ENCODE measurements at regions not wholly inside any gene's neighbourhood (a gene's known extent, or its start where the extent isn't known, plus 50 kb on each side); places are given as distances from the start of the nearest gene placed in this dataset.

DNA sequence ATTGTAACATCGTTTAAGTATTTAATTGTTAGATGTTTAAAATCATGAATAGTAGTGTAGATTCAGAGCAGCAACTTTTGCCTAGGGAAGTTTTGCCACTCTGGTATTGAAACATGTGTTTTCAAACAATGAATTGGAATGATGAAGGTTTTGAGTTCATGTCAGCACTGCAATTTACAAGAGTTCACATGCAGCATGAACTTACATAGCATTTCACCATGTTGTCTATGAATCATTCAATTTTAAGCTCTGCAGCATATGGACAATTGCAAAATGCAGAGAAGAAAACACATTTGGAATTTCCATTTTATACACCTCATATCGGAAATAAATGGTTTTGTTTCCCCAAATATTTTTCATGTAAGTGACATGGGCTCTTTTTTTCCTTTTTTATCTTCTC, 170.7 kb upstream of the CDKN3 start:
- Histone ChIP-seq H3K36me3 (no peaks in the 10 kb centered on the region), H3K4me1 (no peaks in the 10 kb centered on the region), H3K4me3 (no peak overlapping the region), H3K27me3 (no peaks in the 10 kb centered on the region), H3K27ac (no peak overlapping the region), H3K9me3 (no peaks in the 10 kb centered on the region)
- DNase-seq (ENCODE audit: low spot score in 2 of 2): no peak
- intact Hi-C loops (cut with DNase I): no loop called here
- TF ChIP-seq, protein P1, sequence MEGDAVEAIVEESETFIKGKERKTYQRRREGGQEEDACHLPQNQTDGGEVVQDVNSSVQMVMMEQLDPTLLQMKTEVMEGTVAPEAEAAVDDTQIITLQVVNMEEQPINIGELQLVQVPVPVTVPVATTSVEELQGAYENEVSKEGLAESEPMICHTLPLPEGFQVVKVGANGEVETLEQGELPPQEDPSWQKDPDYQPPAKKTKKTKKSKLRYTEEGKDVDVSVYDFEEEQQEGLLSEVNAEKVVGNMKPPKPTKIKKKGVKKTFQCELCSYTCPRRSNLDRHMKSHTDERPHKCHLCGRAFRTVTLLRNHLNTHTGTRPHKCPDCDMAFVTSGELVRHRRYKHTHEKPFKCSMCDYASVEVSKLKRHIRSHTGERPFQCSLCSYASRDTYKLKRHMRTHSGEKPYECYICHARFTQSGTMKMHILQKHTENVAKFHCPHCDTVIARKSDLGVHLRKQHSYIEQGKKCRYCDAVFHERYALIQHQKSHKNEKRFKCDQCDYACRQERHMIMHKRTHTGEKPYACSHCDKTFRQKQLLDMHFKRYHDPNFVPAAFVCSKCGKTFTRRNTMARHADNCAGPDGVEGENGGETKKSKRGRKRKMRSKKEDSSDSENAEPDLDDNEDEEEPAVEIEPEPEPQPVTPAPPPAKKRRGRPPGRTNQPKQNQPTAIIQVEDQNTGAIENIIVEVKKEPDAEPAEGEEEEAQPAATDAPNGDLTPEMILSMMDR (IDR thresholded peaks at IDR 0.05): no peak

DNA sequence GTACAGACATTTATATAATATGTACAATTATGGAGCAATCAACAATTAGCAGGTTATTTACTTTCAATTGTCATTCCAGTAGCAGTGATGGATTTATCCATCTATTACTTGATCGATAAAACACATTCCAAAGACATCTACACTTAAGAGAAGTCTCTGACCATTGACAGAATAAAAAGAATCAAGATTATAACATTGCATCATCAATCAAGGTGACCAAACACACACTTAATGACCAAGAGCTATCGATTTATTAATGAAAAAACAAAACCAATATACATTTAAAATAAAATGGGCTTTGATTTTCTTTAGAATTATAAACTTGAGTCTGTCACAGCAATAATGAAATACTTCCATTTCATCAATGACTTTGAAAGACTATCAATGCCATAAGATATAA, 170.2 kb upstream of the CDKN3 start:
- no peaks in the 10 kb centered on the region for H3K36me3 ChIP-seq
- no peaks in the 10 kb centered on the region for H3K9me3 ChIP-seq
- TF ChIP-seq, protein P1 (IDR thresholded peaks at IDR 0.05): no peak
- no peaks in the 10 kb centered on the region for H3K27me3 ChIP-seq
- no peak overlapping the region for H3K27ac ChIP-seq
- no peaks in the 10 kb centered on the region for H3K4me1 ChIP-seq
- intact Hi-C loops (cut with DNase I): no loop called here
- no peak overlapping the region for H3K4me3 ChIP-seq
- no peak for DNase-seq (ENCODE audit: low spot score in 2 of 2)

DNA sequence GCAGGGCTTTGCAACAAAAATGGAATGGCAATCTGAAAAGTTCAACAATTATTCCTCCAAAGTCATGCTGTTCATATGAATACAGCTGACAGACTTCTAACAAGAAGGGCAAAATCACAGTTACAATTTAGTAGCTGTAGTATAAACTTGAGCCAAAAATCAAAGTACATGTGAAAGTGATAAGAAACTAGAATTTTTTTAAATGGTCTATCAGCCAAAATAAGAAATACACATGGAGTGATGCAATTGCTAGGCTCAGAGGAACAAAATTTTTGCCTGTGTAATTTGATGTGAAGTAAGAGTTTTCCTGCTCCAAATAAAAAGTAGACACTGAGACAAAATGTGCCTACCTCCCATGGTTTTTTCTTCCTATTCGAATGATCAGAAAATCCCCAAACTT, 167.7 kb upstream of the CDKN3 start:
- Histone ChIP-seq H3K9me3 (no peaks in the 10 kb centered on the region), H3K36me3 (no peaks in the 10 kb centered on the region), H3K4me1 (no peaks in the 10 kb centered on the region), H3K27ac (no peak overlapping the region), H3K4me3 (no peak overlapping the region), H3K27me3 (no peaks in the 10 kb centered on the region)
- TF ChIP-seq, protein P1 (IDR thresholded peaks at IDR 0.05): no peak
- intact Hi-C loops (cut with DNase I): no loop called here
- DNase-seq (ENCODE audit: low spot score in 2 of 2): no peak

DNA sequence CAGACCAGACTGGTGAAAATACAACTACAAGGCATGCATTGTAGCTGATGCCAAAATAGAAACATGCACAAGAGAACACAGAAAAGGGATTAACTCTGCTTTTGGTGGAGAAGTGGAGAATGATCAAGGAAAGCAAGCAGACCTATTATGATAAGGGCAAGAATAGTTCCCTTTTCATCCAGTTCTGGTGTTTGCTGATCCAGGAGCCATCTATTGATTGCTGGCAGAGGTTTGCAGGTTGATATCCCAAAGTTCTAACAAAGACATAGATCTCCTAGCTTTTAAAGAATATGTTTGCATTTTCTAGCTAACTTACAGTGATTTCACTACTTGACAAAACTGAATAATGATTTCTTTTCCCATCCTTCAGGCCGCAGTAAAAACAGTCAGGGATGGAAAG, 166.2 kb upstream of the CDKN3 start:
- no peaks in the 10 kb centered on the region for H3K4me1 ChIP-seq
- no peaks in the 10 kb centered on the region for H3K9me3 ChIP-seq
- DNase-seq (ENCODE audit: low spot score in 2 of 2): no peak
- H3K36me3 ChIP-seq: no peaks in the 10 kb centered on the region
- no peak overlapping the region for H3K27ac ChIP-seq
- no peak overlapping the region for H3K4me3 ChIP-seq
- intact Hi-C loops (cut with DNase I): no loop called here
- no peaks in the 10 kb centered on the region for H3K27me3 ChIP-seq
- TF ChIP-seq, protein P1 (IDR thresholded peaks at IDR 0.05): no peak

DNA sequence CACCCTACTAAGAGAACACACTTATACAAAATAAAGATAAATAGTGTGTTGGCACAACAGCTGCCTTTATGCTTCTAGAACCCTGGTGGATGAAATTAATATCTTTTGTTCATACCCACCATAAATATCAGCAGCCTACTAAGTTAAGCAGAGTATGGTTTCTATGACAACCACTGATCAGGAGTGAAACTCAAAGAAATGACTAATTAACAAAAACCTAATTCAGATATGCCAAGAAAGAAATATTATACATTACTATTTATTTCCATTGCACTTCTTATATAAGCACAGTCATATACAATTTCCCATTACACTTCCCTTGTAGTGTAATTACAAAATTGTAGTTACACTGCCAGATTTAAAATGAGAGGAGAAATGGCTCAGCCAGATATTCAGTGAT, 164.1 kb upstream of the CDKN3 start:
- Histone ChIP-seq H3K27me3 (no peaks in the 10 kb centered on the region), H3K27ac (no peak overlapping the region), H3K36me3 (no peaks in the 10 kb centered on the region), H3K9me3 (no peaks in the 10 kb centered on the region), H3K4me1 (no peaks in the 10 kb centered on the region), H3K4me3 (no peak overlapping the region)
- intact Hi-C loops (cut with DNase I): no loop called here
- TF ChIP-seq, protein P1 (IDR thresholded peaks at IDR 0.05): no peak
- no peak for DNase-seq (ENCODE audit: low spot score in 2 of 2)

DNA sequence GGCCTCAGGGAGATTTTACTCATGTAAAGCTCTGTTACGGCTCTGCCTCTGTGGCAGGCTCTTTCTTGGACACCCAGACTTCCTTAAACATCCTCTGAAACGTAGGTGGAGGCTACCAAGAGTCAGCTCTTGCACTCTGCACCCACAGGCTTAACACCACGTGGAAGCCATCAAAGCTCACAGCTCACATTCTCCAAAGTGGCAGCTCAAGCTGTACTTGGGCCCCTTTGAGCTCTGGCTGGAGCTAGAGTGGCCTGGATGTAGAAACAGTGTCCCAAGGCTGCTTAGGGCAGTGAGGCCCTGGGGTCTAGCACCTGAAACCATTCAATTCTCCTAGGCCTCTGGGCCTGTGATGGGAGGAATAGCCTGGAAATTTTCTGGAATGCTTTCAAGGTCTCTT, 155.3 kb upstream of the CDKN3 start:
- Histone ChIP-seq H3K27me3 (no peaks in the 10 kb centered on the region), H3K9me3 (no peaks in the 10 kb centered on the region), H3K36me3 (no peaks in the 10 kb centered on the region), H3K4me1 (no peaks in the 10 kb centered on the region), H3K27ac (no peak overlapping the region), H3K4me3 (no peak overlapping the region)
- TF ChIP-seq, protein P1 (IDR thresholded peaks at IDR 0.05): no peak
- intact Hi-C loops (cut with DNase I): no loop called here
- no peak for DNase-seq (ENCODE audit: low spot score in 2 of 2)
